GM12873 (cell line): ENCODE measurements at regions not wholly inside any gene's neighbourhood (a gene's known extent, or its start where the extent isn't known, plus 50 kb on each side); places are given as distances from the start of the nearest gene placed in this dataset.

ENCODE experiments used
- TF ChIP-seq, protein P1 (sequence below): IDR thresholded peaks from 2 replicates; pipeline ENCODE4 v1.5.1; 2012; ENCODE audit warnings: low read depth, mild to moderate bottlenecking, moderate library complexity, low read length, control low read depth; ENCODE audit not compliant: insufficient read depth; ENCODE audit errors: missing control alignments

DNA sequence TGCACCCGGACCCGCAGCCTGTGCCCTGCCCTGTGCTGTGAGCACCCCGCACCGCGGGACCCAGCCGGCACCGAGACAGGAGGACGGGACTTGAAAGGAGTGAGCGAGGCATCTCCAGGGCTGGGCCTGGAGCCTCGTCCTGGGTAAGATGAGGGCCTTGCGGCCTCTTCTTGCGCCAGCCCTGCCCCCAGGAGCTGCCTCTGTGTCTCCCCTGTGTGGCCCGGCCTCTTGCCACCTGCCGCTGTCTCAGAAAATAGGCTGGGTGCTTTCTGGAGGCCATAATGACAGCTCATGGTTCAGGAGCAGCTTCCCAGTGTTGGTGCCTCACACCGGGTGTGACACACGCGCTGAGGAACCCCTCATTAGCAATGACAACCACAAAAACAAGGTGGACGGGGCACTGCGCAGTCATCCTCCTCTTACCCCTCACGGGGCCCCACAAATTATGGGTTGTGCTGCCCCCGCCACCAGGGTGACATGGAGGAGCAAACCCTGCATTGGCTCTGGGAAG lies 161.5 kb upstream of the C1orf174 start:
- TF ChIP-seq, protein P1, sequence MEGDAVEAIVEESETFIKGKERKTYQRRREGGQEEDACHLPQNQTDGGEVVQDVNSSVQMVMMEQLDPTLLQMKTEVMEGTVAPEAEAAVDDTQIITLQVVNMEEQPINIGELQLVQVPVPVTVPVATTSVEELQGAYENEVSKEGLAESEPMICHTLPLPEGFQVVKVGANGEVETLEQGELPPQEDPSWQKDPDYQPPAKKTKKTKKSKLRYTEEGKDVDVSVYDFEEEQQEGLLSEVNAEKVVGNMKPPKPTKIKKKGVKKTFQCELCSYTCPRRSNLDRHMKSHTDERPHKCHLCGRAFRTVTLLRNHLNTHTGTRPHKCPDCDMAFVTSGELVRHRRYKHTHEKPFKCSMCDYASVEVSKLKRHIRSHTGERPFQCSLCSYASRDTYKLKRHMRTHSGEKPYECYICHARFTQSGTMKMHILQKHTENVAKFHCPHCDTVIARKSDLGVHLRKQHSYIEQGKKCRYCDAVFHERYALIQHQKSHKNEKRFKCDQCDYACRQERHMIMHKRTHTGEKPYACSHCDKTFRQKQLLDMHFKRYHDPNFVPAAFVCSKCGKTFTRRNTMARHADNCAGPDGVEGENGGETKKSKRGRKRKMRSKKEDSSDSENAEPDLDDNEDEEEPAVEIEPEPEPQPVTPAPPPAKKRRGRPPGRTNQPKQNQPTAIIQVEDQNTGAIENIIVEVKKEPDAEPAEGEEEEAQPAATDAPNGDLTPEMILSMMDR: no peak

DNA sequence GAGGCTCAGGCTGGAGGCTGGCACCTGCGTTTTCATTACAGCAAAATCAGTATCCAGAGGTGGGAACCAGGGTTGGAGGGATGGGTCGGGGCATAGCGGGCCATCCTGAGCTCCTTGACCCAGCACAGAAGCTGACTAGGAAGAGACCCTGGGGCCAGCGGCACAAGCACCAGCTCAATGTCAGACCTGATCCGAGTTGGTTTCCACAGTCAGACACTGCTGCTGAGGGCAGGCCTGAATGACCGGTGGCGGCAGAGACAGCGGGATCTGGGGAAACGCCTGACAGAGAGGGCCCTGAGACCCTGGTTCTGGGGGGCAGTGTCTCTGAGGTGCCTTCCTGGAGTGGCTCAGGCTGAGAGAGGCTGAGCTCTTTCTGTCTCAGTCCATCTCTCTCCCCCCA lies 162.0 kb upstream of the C1orf174 start:
- TF ChIP-seq, protein P1: no peak

DNA sequence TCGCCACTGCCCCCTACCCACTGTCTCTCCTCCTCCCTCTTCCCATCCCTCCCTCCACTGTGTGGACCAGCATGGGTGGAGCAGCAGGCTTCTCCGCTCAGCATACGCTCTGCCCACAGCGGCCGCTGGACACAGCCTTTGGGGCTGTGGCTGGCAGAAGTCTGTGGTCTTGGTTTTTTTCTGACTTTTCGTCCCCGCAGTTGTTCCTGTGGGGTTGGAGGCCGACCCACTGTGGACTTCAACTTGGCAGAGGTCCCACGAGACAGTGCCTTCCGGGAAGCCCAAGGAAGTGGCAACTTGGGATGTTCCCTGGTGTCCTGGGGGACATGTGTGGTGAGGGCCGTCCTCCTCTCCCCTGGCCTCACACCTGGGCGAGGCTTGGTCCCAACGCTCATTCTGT lies 162.5 kb upstream of the C1orf174 start:
- TF ChIP-seq, protein P1: no peak

DNA sequence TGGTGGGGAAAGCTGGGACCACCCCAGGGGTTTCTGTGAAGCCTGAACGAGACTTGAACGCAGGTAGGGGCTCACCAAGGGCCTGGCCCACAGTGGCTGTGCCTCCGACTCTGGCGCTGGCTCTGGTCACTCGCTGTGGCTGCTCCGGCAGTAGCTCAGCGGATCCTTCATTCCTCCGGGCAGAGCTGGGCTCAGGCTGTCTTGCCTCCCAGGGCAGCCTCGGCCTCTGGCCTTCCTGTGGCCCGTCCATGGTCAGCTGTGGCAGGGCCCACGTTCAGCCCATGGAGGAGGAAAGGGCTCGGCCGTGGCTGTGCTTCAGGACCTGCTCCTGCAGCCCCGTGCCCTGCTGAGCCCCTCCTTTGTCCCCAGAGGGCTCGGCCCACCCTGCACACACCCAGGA lies 162.9 kb upstream of the C1orf174 start:
- TF ChIP-seq, protein P1: no peak

DNA sequence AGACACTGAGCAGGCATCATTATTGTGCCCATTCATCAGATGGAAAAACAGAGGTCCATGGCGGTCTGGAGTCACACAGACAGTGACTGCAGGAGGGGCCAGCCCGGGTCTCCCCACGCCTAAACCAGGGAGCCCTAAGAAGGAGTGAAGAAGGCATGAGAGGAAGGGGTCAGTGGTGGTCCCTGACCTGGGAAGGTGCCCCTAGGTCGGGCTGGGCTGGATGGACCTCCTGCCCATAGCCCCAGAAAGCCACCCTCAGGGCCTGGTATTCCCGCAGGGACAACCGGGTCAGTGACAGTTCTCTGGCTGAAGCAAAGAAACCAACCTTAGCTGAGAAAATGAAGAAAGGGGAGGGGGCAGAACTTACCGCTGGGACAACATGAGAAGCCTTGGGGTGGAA lies 163.4 kb upstream of the C1orf174 start:
- TF ChIP-seq, protein P1: no peak

DNA sequence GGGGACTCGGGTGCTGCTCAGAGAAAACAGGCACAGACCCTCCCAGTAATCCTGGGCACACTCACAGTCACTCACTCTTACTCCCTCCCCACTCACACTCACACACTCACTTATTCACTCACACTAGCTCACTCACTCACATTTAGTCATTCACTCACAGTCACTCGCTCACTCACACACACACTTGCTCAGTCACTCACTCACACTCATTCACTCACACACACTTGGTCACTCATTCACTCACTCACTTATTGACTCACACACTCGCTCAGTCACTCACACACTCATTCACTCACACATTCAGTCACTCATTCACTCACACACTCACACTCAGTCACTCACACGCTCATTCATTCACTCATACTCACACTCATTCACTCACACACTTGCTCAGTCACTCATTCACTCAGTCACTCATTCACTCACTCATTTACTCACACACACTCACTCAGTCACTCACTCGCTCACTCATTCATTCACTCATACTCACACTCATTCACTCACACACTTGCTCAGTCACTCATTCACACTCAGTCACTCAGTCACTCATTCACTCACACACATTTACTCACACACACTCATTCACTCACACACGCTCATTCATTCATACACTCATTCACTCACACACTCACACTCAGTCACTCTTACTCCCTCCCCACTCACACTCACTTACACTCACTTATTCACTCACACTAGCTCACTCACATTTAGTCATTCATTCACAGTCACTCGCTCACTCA lies 164.2 kb upstream of the C1orf174 start:
- TF ChIP-seq, protein P1: no peak

DNA sequence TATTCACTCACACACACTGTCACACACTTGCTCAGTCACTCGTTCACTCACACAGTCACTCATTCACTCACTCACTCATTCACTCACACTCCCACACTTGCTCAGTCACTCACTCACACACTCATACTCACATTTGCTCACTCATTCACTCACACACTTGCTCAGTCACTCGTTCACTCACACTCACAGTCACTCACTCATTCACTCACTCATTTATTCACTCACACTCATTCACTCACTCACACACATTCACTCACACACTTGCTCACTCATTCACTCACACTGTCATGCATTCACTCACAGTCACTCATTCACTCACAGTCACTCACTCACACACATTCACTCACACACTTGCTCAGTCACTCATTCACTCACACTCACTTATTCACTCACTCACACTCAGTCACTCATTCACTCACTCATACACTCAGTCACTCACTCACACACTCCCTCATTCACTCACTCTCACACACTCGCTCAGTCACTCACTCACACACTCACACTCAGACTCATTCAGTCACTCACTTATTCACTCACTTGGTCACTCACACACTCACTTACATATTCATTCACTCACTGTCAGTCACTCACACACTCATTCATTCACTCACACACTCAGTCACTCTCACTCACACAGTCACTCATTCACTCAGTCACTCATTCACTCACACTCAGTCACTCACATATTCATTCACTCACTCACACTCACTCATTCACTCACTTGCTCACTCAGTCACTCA lies 167.0 kb upstream of the C1orf174 start:
- TF ChIP-seq, protein P1: no peak
